Adrenal gland (tissue), 5 donors: ENCODE measurements at regions not wholly inside any gene's neighbourhood (a gene's known extent, or its start where the extent isn't known, plus 50 kb on each side); places are given as distances from the start of the nearest gene placed in this dataset.

ENCODE experiments used
- POLR2A ChIP-seq, 2 donors: fragments of 450-650 bp; IDR thresholded peaks; one replicate each; pipeline ENCODE4 v1.6.1; 2017; ENCODE audit warnings: antibody characterized with exemption in 2 of 2, mild to moderate bottlenecking in 2 of 2, moderate library complexity in 1 of 2
- TF ChIP-seq, protein P1 (sequence below), 6 experiments: fragments of 450-650 bp in 4 of 6; fragments of 200-600 bp in 2 of 6; sonication (generic) in 1 of 6; IDR thresholded peaks; 1 replicate in 5 of 6; 2 replicates in 1 of 6; pipeline versions ENCODE4 v1.5.1 to v1.8.0; 2016 to 2021; ENCODE audit warnings: antibody characterized with exemption in 6 of 6, mild to moderate bottlenecking in 2 of 6, moderate library complexity in 1 of 6
- donor health status: DM: no; HTN: no; CAD: no.

GRCh38 chr5:143606043-143606752 lies 202.7 kb upstream of the NR3C1 start:
- TF ChIP-seq, protein P1, sequence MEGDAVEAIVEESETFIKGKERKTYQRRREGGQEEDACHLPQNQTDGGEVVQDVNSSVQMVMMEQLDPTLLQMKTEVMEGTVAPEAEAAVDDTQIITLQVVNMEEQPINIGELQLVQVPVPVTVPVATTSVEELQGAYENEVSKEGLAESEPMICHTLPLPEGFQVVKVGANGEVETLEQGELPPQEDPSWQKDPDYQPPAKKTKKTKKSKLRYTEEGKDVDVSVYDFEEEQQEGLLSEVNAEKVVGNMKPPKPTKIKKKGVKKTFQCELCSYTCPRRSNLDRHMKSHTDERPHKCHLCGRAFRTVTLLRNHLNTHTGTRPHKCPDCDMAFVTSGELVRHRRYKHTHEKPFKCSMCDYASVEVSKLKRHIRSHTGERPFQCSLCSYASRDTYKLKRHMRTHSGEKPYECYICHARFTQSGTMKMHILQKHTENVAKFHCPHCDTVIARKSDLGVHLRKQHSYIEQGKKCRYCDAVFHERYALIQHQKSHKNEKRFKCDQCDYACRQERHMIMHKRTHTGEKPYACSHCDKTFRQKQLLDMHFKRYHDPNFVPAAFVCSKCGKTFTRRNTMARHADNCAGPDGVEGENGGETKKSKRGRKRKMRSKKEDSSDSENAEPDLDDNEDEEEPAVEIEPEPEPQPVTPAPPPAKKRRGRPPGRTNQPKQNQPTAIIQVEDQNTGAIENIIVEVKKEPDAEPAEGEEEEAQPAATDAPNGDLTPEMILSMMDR (IDR thresholded peaks at IDR 0.05) = no peak
- TF ChIP-seq POLR2A (IDR thresholded peaks at IDR 0.05) = no peak
